GM21717 (cell line): ENCODE measurements at regions not wholly inside any gene's neighbourhood (a gene's known extent, or its start where the extent isn't known, plus 50 kb on each side); places are given as distances from the start of the nearest gene placed in this dataset.
"Not testable (repeated sequence)": the region's sequence is repeated elsewhere in the genome, so short reads cannot be mapped to it uniquely, and the experiment has no call there.

ENCODE experiments used
- ATAC-seq: cut with Tn5 transposase; IDR thresholded peaks from one replicate; pipeline ENCODE4 v1.9.1; 2021; ENCODE audit warnings: mild to moderate bottlenecking, moderate library complexity; ENCODE audit not compliant: unreplicated experiment

DNA sequence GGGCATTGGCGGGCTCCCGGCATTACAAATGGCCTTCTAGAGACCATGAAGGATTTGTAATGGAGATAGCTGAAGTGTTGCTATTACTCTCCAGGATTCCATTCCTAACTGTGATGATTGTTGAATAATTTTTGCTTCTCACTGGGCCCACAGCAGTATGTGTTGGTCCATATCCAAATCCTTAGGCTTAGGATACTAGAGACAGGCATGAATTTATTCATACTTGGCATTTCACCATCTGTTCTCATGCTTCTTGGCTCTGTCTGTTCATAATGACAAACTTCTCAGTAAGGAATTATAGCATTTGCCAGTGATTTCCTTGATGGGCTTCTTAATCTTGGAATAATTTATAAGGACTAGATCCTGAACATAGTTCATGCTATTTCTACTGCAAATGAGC, 832.9 kb downstream of the C12orf50 start:
- ATAC-seq: no peak

DNA sequence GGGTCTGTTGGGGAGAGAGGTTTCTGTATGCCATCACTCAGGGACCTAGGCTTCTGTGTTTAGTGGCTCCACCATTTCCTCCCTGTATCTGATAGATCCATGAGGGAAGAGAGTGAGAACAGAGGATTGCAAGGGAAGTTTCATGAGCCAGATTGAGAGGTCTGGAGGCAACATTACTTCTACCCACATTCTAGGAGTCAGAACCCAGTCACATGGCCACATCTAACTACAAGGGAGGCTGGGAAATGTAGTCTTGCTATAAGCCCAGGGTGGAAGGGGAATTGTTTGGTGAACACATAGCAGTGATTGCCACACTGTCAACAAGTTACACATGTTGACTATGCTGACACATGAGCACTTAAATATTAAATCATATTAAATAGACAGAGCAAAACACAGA, 834.8 kb downstream of the C12orf50 start:
- ATAC-seq: not testable (repeated sequence)

DNA sequence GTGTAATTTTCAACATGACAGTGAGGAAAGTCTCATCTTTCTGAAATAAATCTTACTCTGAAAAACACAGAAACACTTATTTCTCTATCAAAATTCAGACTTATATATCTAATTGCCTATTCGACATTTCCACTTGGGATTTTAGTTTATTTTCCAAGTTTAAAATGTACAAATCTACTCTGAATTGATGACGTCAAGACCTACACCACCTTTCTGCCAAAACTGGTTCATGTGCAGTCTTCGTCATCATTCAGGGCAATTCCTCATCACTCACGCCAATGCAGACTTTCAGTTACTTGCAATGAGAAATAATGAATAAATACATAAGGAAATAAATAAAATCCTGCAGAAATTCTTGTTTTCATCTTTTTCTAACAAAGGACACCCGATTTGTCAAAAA, 843.8 kb downstream of the C12orf50 start:
- no peak for ATAC-seq

GRCh38 chr12:87182696-87183233, 846.4 kb downstream of the C12orf50 start:
- no peak for ATAC-seq

GRCh38 chr12:87171356-87171755, 857.8 kb downstream of the C12orf50 start:
- no peak for ATAC-seq

DNA sequence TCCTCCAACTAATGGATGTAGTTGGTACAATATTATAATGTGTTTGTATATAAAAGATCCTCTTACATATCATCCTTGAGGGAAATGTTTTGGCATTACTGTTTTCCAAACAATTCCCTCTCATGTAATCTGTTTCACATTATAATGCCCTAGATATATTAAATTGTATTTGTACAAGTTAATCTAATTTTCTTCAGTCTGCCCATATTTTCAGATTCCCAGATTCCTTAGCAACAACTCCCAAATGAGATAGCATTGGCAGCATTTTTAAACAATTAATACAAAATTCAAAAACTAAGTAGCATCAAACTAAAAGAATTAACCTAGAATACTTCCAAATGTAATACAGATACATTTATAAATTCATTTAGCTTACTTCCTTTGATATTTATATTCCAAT, 860.2 kb downstream of the C12orf50 start:
- no peak for ATAC-seq

DNA sequence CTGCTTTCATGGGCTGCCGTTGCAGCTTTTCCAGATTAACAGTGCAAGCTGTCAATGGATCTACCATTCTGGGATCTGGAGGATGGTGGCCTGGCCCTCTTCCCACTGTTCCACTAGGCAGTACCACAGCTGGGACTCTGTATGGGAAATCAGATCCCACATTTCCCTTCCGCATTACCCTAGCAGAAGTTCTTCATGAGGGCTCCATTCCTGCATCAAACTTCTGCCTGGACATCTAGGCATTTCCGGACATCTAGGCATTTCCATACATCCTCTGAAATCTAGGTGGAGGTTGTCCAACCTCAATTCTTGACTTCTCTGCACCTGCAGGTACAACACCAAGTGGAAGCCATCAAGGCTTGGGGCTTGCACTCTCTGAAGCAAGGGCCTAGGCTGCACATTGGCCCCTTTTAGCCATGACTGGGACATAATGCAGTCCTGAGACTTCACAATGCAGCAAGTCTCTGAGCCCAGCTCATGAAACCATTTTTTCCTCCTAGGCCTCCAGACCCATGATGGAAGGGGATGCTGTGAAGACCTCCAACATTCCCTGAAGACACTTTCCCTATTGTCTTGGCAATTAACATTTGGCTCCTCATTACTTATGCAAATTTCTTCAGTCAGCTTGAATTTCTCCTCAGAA, 863.3 kb downstream of the C12orf50 start:
- no peak for ATAC-seq

DNA sequence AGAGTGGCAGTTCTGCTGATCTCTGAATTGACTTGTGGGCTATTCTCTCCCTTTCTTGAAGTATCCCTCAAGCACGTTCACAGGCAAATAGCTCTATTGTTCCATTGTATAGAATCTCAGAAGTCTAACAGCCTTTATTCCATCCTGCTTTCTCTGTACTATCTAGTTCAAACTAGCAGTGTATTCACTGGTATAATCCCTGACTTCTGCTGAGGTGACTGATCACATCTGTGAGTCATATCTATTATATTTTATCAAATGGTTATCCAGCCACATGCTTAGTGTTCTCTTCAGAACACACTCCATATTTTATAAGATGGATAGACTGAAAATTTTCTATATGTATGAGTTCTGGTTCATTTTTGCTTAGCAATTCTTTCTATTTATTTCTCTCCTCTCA, 866.1 kb downstream of the C12orf50 start:
- no peak for ATAC-seq

DNA sequence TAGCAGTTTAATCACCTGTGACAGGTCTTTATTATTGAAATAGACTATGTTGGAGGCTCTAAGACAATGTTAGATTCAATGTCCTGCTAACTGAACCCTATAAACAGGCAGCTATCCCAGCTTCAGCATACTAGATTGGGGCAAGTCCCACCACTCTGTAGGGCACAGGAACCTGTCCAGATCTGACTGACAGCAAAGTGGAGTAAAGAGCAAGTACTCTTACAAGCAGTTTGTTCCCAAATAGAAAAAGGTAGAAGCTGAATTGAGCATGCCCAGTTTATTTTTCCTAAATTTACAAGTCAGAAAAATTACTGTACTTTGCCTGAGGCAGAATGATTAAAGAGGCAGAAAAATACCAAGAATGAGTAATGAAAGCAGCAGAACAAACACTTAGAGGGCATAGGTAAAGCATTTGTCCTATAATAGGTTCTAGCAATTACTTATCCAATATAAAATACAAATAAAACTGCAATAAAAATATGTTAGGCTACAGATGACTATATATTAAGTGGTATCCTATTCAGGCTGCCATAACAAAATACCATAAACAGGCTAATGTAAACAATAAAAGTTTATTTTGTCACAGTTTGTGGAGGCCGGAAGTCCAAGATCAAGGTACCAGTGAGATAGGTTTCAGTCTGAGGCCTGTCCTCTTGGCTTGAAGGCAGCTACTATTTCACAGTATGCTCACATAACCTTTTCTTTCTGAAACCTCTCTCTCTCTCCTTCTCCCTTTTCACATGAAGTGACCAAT, 868.2 kb downstream of the C12orf50 start:
- no peak for ATAC-seq

DNA sequence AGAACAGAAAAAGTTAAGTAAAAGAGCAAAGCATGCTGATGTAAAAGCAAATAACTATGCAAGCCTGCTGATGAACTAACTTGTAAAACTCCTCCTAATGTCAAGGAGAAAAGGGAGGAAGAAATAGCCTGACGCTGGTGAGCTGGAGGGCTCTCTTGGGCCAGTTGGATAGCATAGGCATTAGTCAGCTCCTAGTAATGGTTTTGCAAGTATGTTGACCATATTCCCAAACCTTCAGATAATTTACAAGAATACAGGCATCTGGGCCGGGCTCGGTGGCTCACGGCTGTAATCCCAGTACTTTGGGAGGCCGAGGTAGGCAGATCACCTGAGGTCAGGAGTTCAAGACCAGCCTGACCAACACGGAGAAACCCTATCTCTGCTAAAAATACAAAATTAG, 871.4 kb downstream of the C12orf50 start:
- no peak for ATAC-seq

DNA sequence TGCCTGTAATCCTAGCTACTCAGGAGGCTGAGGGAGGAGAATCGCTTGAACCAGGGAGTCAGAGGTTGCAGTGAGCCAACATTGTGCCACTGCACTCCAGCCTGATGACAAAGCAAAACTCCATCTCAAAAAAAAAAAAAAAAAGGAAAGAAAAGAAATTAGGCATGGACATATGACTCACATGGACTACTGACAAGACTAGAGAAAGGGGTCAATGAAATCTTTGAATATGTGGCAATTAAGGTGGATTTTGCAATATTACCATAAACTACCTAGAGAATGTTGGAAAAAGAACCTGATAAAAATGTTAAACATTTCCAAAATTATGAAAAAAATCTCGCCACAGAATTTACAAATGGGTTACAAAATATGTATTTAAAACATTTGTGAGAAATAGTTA, 873.6 kb downstream of the C12orf50 start:
- no peak for ATAC-seq

GRCh38 chr12:87152841-87153528, 876.2 kb downstream of the C12orf50 start:
- no peak for ATAC-seq

DNA sequence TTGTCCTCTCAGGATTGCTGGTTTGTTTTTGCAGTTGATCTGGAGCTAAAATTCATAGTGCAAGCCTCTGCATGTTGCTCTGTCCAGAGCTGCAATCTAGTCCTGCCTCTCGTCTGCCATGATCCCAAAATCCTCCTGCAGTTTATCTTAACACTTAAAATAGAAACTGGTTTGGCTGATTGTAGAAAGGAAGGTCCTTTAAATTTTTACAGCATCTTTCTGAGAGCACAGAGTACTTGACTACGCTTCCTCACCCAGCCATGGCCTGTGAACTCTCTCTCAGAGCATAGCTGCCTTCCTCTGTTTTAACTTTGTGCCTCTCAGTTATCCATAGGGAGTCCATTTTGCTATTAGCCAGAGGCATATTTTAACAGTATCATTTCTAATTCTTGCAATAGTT, 877.1 kb downstream of the C12orf50 start:
- ATAC-seq: no peak

DNA sequence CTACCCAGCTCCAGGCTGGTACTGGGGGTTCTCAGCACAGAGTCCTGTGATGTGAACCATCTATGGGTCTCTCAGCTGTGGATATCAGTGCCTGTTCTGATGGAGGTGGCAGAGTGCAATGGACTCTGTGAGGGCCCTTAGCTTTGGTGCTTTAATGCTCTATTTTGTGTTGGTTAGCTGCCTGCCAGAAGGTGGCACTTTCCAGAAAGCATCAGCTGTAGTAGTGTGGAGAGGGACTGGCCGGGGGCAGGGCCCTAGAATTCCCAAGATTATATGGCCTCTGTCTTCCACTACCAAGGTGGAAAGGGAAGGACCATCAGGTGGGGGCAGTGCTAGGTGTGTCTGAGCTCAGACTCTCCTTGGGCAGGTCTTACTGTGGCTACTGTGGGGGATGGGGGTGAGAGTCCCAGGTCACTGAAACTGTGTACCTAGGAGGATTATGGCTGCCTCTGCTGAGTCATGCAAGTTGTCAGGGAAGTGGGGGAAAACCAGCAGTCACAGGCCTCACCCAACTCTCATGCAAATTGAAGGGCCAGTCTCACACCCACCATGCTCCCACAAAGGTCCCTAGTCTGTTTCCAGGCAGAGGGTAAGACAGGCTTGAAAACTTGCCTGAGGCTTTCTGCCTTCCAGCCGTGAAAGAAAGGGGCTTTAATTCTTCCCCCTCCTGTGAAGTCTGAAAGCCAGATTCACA, 878.1 kb downstream of the C12orf50 start:
- peak; percentile 94 for ATAC-seq

GRCh38 chr12:87142342-87142741, 886.2 kb upstream of the MGAT4C start:
- ATAC-seq: no peak

- ATAC-seq: no peak
These were observed 884.9 kb upstream of the MGAT4C start for GRCh38 chr12:87141091-87141490.

GRCh38 chr12:87140262-87140661, 884.1 kb upstream of the MGAT4C start:
- no peak for ATAC-seq

DNA sequence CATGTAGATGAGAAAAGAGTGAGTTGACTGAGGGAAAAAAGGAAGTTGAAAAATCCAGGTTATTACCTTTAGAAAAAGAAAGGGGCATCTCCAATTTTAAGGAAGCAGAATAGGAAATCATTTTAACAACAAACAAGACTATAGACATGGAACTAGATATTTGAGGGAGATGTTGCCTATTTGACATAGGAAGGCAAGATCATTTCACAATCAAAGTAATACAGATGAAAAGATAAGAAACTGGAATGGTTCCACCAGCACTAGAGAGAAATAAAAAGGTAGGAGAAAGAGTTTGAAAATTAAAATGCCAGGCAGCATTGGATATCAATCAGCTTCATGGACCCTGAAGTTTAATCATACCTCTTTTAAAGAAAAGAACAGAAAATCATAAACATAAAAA, 881.0 kb upstream of the MGAT4C start:
- no peak for ATAC-seq

DNA sequence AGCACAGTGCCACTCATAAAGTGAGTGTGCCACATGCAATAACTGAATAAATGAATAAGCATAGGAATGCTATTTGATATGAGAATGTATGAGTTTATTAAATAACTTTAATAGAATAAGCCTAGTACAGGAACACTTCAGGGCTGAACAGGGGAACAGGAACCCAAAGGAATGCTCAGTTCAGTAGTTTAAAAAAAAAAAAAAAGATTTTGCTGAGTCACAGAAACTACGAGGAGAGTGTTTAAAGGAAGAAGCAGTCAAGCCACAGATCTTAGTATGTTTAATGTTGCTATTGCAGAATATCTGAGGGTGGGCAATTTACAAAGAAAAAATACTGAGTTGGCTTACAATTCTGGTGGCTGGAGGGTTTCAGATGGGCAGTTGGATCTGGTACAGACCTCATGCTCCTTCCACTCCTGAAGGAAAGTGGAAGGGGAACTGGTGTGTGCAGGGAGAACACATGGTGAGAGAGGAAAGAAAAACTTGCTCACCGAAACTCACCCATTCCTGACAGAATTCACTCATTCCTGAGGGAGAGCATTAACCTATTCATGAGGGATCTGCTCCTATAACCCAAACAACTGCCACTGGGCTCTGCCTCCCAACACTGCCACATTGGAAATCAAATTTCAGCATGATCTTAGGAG, 880.3 kb upstream of the MGAT4C start:
- ATAC-seq: no peak

DNA sequence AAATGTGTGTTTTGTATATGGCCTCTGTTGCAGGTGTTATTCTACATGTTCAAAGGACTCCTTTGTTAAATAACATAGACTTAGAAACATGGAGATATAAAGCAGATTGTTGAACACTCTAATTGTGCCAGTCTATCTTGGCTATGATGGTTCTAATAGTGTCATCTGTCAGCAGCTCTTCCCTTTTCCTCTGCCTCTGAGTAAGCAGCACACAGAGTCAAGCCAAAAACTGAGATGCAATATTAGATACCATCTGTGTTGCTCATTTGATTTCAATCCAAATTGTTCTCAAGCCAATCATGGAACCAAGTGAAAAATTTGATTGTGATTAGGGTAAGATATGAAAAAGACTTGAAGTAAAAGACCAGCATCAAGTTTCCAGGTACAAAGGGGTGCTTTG, 871.1 kb upstream of the MGAT4C start:
- no peak for ATAC-seq

- ATAC-seq: no peak
These were observed 865.7 kb upstream of the MGAT4C start for GRCh38 chr12:87121896-87122295.
